ENCODE measurements at regions not wholly inside any gene's neighbourhood (a gene's known extent, or its start where the extent isn't known, plus 50 kb on each side); places are given as distances from the start of the nearest gene placed in this dataset.

DNA sequence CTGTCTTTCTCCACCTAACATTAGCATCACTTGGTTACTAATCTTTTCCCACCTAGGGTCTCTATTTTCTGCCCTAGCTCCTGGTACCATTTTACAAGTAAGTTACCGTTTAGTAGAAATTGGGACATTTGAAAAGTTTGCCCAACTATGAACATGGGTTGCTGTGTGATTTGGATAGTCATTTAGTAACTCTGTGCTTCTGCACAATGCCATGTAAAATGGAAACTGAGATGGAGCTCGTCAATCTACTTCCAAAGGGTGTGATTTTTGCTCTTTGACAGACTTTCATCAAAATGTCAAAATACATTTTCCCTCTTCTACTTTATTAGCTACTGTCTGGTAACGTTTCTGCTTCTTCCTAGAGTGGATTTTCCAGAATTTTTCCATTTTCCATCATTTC, 381.5 kb upstream of the B3GALT2 start:
- Histone ChIP-seq H3K4me2 (ENCODE audit: control insufficient read depth, insufficient read depth) (no peak overlapping the region), H3K9ac (ENCODE audit: control insufficient read depth, insufficient read depth, low read length) (no peak overlapping the region), H3K27me3 (replicated peaks in 1 of 2; ENCODE audit: control insufficient read depth in 2 of 2, insufficient read depth in 2 of 2, low read length in 1 of 2) (no peaks in the 10 kb centered on the region), H3K9me3 (replicated peaks; ENCODE audit: control insufficient read depth, insufficient read depth, low read length) (no peaks in the 10 kb centered on the region; the same call in 2 of the 3 replicates), H3K27ac (ENCODE audit: control insufficient read depth, insufficient read depth) (no peak overlapping the region), H3K36me3 (ENCODE audit: control insufficient read depth in 2 of 2, insufficient read depth in 2 of 2, low read length in 1 of 2) (no peaks in the 10 kb centered on the region), H3K4me3 (no peak overlapping the region), H3K79me2 (ENCODE audit: control insufficient read depth, insufficient read depth, low read length) (no peaks in the 10 kb centered on the region), H4K20me1 (ENCODE audit: control insufficient read depth, insufficient read depth) (no peaks in the 10 kb centered on the region), H3K4me1 (ENCODE audit: control insufficient read depth, insufficient read depth, low read length) (no peaks in the 10 kb centered on the region), H2AFZ (ENCODE audit: control insufficient read depth, low read depth, low read length) (no peak overlapping the region)
- no TSS peak for BruUV-seq (replicated peaks)
- POLR2A ChIA-PET: no interaction called here
- RAD21 ChIA-PET (ENCODE audit: unreplicated experiment): no interaction called here
- intact Hi-C loops (cut with micrococcal nuclease; ENCODE audit: unreplicated experiment): no loop called here
- DNase-seq (ENCODE audit: low read depth, low spot score) (no peak), FAIRE-seq (no peak), ATAC-seq (no peak)
- TF ChIP-seq RB1 (IDR thresholded peaks at IDR 0.05; ENCODE audit: borderline replicate concordance) (no peak), RCOR1 (conservative IDR thresholded peaks at IDR 0.05; ENCODE audit: low read depth, low read length) (no peak), MXI1 (IDR thresholded peaks at IDR 0.05; ENCODE audit: low read depth, low read length) (no peak), EGR1 (IDR thresholded peaks at IDR 0.05; ENCODE audit: borderline replicate concordance in 1 of 2, low read depth in 2 of 2, low read length in 2 of 2) (no peak), SIX5 (IDR thresholded peaks at IDR 0.05; ENCODE audit: low read depth, low read length, severe bottlenecking) (no peak)
- TF ChIP-seq, protein P1, sequence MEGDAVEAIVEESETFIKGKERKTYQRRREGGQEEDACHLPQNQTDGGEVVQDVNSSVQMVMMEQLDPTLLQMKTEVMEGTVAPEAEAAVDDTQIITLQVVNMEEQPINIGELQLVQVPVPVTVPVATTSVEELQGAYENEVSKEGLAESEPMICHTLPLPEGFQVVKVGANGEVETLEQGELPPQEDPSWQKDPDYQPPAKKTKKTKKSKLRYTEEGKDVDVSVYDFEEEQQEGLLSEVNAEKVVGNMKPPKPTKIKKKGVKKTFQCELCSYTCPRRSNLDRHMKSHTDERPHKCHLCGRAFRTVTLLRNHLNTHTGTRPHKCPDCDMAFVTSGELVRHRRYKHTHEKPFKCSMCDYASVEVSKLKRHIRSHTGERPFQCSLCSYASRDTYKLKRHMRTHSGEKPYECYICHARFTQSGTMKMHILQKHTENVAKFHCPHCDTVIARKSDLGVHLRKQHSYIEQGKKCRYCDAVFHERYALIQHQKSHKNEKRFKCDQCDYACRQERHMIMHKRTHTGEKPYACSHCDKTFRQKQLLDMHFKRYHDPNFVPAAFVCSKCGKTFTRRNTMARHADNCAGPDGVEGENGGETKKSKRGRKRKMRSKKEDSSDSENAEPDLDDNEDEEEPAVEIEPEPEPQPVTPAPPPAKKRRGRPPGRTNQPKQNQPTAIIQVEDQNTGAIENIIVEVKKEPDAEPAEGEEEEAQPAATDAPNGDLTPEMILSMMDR (IDR thresholded peaks at IDR 0.05 in 2 of 3, conservative IDR thresholded peaks at IDR 0.05 in 1 of 3; ENCODE audit: control insufficient read depth in 2 of 3, extremely low read depth in 1 of 3, insufficient read depth in 1 of 3, low read depth in 3 of 3, low read length in 3 of 3): no peak
- CTCF ChIA-PET: interaction anchor here (0.7 kb wide), 1 partner anchor 12 kb away, joined by 4 read pairs; no protein-coding TSS in a partner anchor
- WGBS (ENCODE audit: insufficient coverage, insufficient replicate concordance, low lambda C conversion rate, missing lambda C conversion rate): 10% methylated on average over 3 of the region's 3 CpGs
- in situ Hi-C loops (cut with MboI): no loop called here
- SMC1A ChIA-PET (ENCODE audit: uncharacterized antibody, unreplicated experiment): interaction anchor here (0.7 kb wide), 1 partner anchor 28 kb away, joined by 3 read pairs; no protein-coding TSS in a partner anchor
